ENCODE measurements at regions not wholly inside any gene's neighbourhood (a gene's known extent, or its start where the extent isn't known, plus 50 kb on each side); places are given as distances from the start of the nearest gene placed in this dataset.

DNA sequence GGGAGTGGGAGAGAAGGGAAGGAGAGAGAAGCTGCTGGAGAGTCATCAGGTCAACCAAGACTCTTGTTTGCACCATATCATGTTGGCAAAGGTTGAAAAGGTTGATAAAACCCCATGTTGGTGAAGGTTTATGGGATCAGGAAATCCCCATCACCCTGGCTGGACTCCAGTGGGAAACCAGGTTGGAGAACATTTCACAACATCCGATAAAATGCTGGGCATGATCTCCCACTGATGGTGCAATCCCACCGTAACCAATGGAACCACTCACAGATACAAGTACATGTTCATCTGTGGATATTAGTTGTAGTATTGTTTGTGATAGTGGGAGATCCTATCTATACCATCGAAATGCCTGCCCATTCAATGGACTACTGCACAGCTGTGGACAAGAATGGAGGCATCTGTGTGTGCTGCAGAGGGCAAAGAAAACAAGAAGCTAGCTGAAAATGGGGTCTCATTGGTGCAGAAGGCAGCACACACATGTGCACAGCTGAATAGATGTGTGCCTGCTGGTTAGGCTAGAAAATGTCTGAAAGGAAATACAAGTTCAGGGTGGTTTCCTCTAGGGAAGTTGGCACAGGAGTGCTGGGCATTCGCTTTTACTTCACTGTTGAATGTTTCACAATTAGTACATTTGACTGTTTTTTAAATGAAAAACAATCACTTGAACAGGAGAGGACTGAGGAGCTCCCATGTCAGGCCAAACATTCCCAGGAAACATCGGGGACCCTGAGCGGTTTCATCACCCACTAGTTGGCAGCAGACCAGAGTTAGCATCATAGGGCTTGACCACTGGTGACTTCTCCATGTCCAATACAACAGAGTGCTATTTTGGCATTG is 80.4 kb upstream of the MGMT start:
- H3K36me3 ChIP-seq = no peaks in the 10 kb centered on the region
- H3K4me1 ChIP-seq = no peaks in the 10 kb centered on the region
- H3K27me3 ChIP-seq = peaks cover 3% of the 10 kb centered on the region
- H3K4me3 ChIP-seq = no peak overlapping the region
- intact Hi-C loops (cut with DNase I) = no loop called here
- no peak for ATAC-seq
- TF ChIP-seq, protein P1, sequence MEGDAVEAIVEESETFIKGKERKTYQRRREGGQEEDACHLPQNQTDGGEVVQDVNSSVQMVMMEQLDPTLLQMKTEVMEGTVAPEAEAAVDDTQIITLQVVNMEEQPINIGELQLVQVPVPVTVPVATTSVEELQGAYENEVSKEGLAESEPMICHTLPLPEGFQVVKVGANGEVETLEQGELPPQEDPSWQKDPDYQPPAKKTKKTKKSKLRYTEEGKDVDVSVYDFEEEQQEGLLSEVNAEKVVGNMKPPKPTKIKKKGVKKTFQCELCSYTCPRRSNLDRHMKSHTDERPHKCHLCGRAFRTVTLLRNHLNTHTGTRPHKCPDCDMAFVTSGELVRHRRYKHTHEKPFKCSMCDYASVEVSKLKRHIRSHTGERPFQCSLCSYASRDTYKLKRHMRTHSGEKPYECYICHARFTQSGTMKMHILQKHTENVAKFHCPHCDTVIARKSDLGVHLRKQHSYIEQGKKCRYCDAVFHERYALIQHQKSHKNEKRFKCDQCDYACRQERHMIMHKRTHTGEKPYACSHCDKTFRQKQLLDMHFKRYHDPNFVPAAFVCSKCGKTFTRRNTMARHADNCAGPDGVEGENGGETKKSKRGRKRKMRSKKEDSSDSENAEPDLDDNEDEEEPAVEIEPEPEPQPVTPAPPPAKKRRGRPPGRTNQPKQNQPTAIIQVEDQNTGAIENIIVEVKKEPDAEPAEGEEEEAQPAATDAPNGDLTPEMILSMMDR (IDR thresholded peaks at IDR 0.05) = no peak
- H3K27ac ChIP-seq = no peak overlapping the region
- H3K9me3 ChIP-seq = no peaks in the 10 kb centered on the region
- no peak for DNase-seq

DNA sequence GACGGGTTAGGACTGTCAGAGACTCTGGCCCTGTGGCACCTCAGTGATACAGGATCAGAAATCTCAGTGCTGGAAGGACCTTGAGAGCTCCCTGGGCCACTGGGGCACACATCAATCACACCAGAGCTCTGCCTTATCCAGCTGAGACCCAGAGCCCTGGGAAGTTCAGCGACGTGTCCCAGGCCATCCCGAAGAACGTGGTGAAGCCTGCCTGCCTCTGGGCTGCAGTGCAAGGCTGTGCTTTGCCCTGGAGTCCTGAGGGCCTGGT is 79.8 kb upstream of the MGMT start:
- intact Hi-C loops (cut with DNase I) = no loop called here
- no peak overlapping the region for H3K4me3 ChIP-seq

DNA sequence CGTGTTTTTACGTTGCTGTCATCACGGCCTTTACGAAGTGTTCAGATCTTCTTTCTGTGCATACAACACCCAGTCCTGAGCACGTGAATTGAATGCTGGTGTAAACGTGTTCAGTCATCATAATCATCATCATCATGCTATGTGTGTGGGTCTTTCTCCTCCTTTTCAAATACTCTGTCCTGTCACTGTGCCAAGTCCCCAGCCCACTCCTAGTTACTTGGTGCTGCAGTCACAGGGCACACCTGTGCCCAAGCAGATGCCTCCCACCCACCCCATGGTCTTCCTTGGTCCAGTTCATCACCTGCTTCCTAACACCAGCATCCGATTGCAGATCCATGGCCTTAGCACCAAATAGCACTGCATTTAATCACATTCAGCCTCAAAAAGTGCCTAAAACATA is 78.6 kb upstream of the MGMT start:
- DNase-seq (peak; percentile 20), ATAC-seq (no peak)
- intact Hi-C loops (cut with DNase I) = no loop called here
- TF ChIP-seq, protein P1 (IDR thresholded peaks at IDR 0.05) = no peak
- Histone ChIP-seq H3K27me3 (peaks cover 12% of the 10 kb centered on the region), H3K4me3 (no peak overlapping the region), H3K9me3 (no peaks in the 10 kb centered on the region), H3K27ac (no peak overlapping the region), H3K4me1 (no peaks in the 10 kb centered on the region), H3K36me3 (no peaks in the 10 kb centered on the region)

More for the DNA sequence above, 79.8 kb upstream of the MGMT start:
- ATAC-seq (no peak), DNase-seq (peak; percentile 54)
- Histone ChIP-seq H3K36me3 (no peaks in the 10 kb centered on the region), H3K9me3 (no peaks in the 10 kb centered on the region), H3K27ac (no peak overlapping the region), H3K4me1 (no peaks in the 10 kb centered on the region), H3K27me3 (peaks cover 9% of the 10 kb centered on the region)
- TF ChIP-seq, protein P1 (IDR thresholded peaks at IDR 0.05) = no peak

DNA sequence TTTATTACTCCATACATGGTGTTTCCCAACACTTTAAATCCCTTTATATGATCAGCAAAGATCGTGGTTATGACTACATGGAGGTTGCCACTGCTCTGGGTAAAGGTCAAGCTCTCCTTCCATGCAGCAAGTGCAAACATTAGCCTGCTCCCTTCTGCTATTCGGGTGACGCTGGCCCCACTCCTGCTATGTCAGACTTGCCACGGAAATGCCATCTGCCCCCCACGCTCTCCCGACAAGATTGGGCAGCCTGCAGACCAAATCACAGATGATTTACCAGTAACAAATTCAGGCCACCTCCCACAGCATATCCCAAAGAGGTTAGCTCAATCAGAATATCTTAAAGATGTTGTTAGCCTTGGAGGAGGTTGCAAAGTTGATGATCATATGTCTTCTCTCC is 77.8 kb upstream of the MGMT start:
- peak; percentile 29 for DNase-seq
- TF ChIP-seq, protein P1 (IDR thresholded peaks at IDR 0.05) = no peak
- H3K4me3 ChIP-seq = no peak overlapping the region
- no peaks in the 10 kb centered on the region for H3K36me3 ChIP-seq
- ATAC-seq = no peak
- intact Hi-C loops (cut with DNase I) = no loop called here
- no peaks in the 10 kb centered on the region for H3K4me1 ChIP-seq
- H3K27ac ChIP-seq = no peak overlapping the region
- H3K27me3 ChIP-seq = peaks cover 14% of the 10 kb centered on the region
- no peaks in the 10 kb centered on the region for H3K9me3 ChIP-seq

DNA sequence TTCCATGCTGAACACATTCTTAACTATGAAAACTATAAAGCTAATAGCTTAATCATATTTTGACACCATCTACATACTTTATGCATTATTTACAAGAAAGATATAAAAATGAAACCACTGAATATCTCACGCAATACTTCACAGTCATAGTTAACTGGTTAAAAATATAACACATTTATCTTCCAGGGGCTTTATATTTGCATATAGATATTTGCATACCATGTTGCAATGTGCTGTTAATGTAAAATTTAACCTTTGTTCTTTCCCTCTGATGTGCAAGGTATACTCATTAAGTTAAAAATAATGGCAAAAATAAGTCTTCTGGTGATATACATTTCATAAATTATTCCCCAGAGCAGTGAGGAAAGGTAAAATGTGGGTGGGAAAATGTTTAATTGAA is 76.9 kb upstream of the MGMT start:
- Histone ChIP-seq H3K36me3 (no peaks in the 10 kb centered on the region), H3K9me3 (no peaks in the 10 kb centered on the region), H3K27ac (no peak overlapping the region), H3K4me3 (no peak overlapping the region), H3K4me1 (no peaks in the 10 kb centered on the region), H3K27me3 (peaks cover 20% of the 10 kb centered on the region)
- no peak for ATAC-seq
- intact Hi-C loops (cut with DNase I) = no loop called here
- no peak for DNase-seq
- TF ChIP-seq, protein P1 (IDR thresholded peaks at IDR 0.05) = no peak

DNA sequence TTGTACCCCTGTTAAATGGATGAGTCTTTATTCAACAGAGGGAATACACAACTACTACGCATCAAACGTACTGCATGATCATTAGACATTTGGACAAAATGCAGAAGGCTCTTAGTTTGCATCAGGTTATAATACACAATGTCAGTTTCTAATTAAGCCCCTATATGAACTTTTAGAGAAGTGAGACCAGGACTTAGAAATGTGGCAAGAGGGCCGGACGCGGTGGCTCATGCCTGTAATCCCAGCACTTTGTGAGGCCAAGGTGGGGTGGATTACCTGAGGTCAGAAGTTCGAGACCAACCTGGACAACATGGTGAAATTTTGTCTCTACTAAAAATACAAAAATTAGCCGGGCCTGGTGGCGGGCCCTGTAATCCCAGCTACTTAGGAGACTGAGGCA is 76.3 kb upstream of the MGMT start:
- intact Hi-C loops (cut with DNase I) = no loop called here
- Histone ChIP-seq H3K27ac (no peak overlapping the region), H3K9me3 (no peaks in the 10 kb centered on the region), H3K4me3 (no peak overlapping the region), H3K4me1 (no peaks in the 10 kb centered on the region), H3K27me3 (peaks cover 23% of the 10 kb centered on the region), H3K36me3 (no peaks in the 10 kb centered on the region)
- no peak for ATAC-seq
- no peak for DNase-seq
- TF ChIP-seq, protein P1 (IDR thresholded peaks at IDR 0.05) = no peak
